HepG2 (cell line): ENCODE measurements at regions not wholly inside any gene's neighbourhood (a gene's known extent, or its start where the extent isn't known, plus 50 kb on each side); places are given as distances from the start of the nearest gene placed in this dataset.

Source experiments
- CTCF ChIP-seq: sonication (generic); formaldehyde crosslinking; IDR thresholded peaks from 2 replicates; pipeline ENCODE4 v1.5.0; 2020; ENCODE audit warnings: mild to moderate bottlenecking, missing genetic modification reagents, moderate library complexity
- EZH2 ChIP-seq: conservative IDR thresholded peaks from 2 replicates; pipeline ENCODE4 v1.6.1; 2012; ENCODE audit warnings: mild to moderate bottlenecking, low read depth, low read length, moderate library complexity
- JUN ChIP-seq: sonication (generic); formaldehyde crosslinking; IDR thresholded peaks from 2 replicates; pipeline ENCODE4 v1.4.0; 2020; ENCODE audit warnings: mild to moderate bottlenecking, missing genetic modification reagents
- TBX3 ChIP-seq: fragments of 450-650 bp; IDR thresholded peaks from 2 replicates; pipeline ENCODE4 v1.6.1; 2017; ENCODE audit warnings: antibody characterized with exemption, mild to moderate bottlenecking, inconsistent platforms, borderline replicate concordance
- ZBTB1 ChIP-seq: sonication (generic); formaldehyde crosslinking; IDR thresholded peaks from 2 replicates; pipeline ENCODE4 v1.4.0; 2020; ENCODE audit warnings: missing genetic modification reagents, borderline replicate concordance
- ZFP90 ChIP-seq: sonication (generic); formaldehyde crosslinking; IDR thresholded peaks from 2 replicates; pipeline ENCODE4 v1.8.0; 2022; ENCODE audit warnings: missing genetic modification reagents, mild to moderate bottlenecking, inconsistent platforms, borderline replicate concordance
- TF ChIP-seq, protein P1 (sequence below), 2 experiments: fragments of 450-650 bp in 1 of 2; sonication (generic) in 1 of 2; formaldehyde crosslinking; IDR thresholded peaks; 2 replicates each; pipeline versions ENCODE4 v1.5.0 to v1.8.0; 2020 to 2022; ENCODE audit warnings: mild to moderate bottlenecking in 1 of 2, missing genetic modification reagents in 1 of 2

- no peak for TF ChIP-seq JUN (CRISPR knock-in tag)
- TF ChIP-seq, protein P1, sequence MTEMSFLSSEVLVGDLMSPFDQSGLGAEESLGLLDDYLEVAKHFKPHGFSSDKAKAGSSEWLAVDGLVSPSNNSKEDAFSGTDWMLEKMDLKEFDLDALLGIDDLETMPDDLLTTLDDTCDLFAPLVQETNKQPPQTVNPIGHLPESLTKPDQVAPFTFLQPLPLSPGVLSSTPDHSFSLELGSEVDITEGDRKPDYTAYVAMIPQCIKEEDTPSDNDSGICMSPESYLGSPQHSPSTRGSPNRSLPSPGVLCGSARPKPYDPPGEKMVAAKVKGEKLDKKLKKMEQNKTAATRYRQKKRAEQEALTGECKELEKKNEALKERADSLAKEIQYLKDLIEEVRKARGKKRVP (CRISPR knock-in tag; IDR thresholded peaks at IDR 0.05) = no peak
- TF ChIP-seq ZFP90 (CRISPR knock-in tag) = no peak
- no peak for TF ChIP-seq TBX3
- TF ChIP-seq EZH2 = no peak
- no peak for TF ChIP-seq ZBTB1 (CRISPR knock-in tag)
- TF ChIP-seq CTCF = no peak
These were observed 473.4 kb upstream of the CPEB2 start for GRCh38 chr4:14528918-14529317.
